Psoas muscle (tissue), 7 donors: ENCODE measurements at regions not wholly inside any gene's neighbourhood (a gene's known extent, or its start where the extent isn't known, plus 50 kb on each side); places are given as distances from the start of the nearest gene placed in this dataset.

Experiments used
- ATAC-seq, 4 donors: fragments of 200-7000 bp; cut with Tn5 transposase; one replicate each; pipeline ENCODE4 v1.9.1; 2020; ENCODE audit warnings: moderate library complexity in 3 of 4, mild to moderate bottlenecking in 2 of 4
- DNase-seq, 2 donors: peaks; one replicate each; pipeline ENCODE4 v3.0.0-alpha.2; 2020
- H3K27ac ChIP-seq: fragments of 200-600 bp; one replicate; pipeline ENCODE4 v1.8.0; 2022
- H3K27me3 ChIP-seq, 3 donors: fragments of 200-600 bp in 1 of 3; one replicate each; pipeline versions ENCODE4 v1.6.1 to v1.8.0; 2013 to 2022; ENCODE audit warnings: low read length in 2 of 3, mild to moderate bottlenecking in 2 of 3, moderate library complexity in 1 of 3; ENCODE audit not compliant: insufficient read depth in 3 of 3
- H3K36me3 ChIP-seq, 2 donors: fragments of 200-600 bp in 1 of 2; one replicate each; pipeline versions ENCODE4 v1.6.1 to v1.8.0; 2013 to 2022; ENCODE audit warnings: low read depth in 1 of 2, mild to moderate bottlenecking in 1 of 2, moderate library complexity in 1 of 2; ENCODE audit not compliant: insufficient read depth in 1 of 2
- H3K4me1 ChIP-seq: fragments of 200-600 bp; one replicate; pipeline ENCODE4 v1.8.0; 2022
- H3K4me3 ChIP-seq: fragments of 200-600 bp; one replicate; pipeline ENCODE4 v1.8.0; 2022; ENCODE audit warnings: mild to moderate bottlenecking
- H3K9me3 ChIP-seq: fragments of 200-600 bp; one replicate; pipeline ENCODE4 v1.8.0; 2022
- WGBS, 3 donors: extraction: QIAGEN DNeasy Blood & Tissue Kit; methylation state at CpG; one replicate each; pipeline versions ENCODE4 v1.1.6 to v1.1.7; 2013; 5-methylcytosine and 5-hydroxymethylcytosine counted together
- intact Hi-C, 2 donors: fragments of 100-400 bp; cut with DNase I; formaldehyde crosslinking; loops; one replicate each; pipeline versions ENCODE4 v1.11.0 to v1.14.2; 2022
- TF ChIP-seq, protein P1 (sequence below): fragments of 200-600 bp; IDR thresholded peaks from one replicate; pipeline ENCODE4 v1.8.0; 2022; ENCODE audit warnings: antibody characterized with exemption
- donor health status: healthy with polysubstance abuse.
- donor health status: DM: no; HTN: no; CAD: no; lungs with moderate emphysema.
- donor health status: Bipolar disorder and iron deficiency.
- donor health status: healthy.
- donor health status: DM: yes; HTN: yes; CAD: no.
- donor health status: DM: no; HTN: no; CAD: no.
- donor health status: DM: yes; HTN: yes; CAD: no.

DNA sequence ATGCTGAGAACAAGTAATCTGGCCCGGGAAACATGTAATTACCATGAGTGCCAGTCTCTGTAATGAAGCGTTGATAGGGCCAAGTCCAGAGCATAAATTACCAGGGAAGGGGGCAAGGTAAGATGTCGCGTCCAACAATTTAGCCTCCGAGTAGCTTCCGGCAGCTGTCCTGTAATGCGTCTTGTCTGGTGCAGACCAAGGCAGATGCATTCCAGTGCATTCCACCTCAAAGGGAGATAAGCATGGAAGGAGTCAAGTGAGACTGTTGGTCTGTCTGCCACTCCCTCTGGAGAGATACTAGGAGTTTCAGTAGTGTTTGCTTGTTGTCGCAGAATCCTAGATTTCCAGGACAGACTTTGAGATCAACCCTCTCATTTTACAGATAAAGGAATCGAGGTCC, 218.3 kb downstream of the AACS start:
- TF ChIP-seq, protein P1, sequence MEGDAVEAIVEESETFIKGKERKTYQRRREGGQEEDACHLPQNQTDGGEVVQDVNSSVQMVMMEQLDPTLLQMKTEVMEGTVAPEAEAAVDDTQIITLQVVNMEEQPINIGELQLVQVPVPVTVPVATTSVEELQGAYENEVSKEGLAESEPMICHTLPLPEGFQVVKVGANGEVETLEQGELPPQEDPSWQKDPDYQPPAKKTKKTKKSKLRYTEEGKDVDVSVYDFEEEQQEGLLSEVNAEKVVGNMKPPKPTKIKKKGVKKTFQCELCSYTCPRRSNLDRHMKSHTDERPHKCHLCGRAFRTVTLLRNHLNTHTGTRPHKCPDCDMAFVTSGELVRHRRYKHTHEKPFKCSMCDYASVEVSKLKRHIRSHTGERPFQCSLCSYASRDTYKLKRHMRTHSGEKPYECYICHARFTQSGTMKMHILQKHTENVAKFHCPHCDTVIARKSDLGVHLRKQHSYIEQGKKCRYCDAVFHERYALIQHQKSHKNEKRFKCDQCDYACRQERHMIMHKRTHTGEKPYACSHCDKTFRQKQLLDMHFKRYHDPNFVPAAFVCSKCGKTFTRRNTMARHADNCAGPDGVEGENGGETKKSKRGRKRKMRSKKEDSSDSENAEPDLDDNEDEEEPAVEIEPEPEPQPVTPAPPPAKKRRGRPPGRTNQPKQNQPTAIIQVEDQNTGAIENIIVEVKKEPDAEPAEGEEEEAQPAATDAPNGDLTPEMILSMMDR = no peak
- WGBS, 3 donors = 53 to 57% (median 55%) methylated on average over 9 of the region's 9 CpGs
- H3K4me1 ChIP-seq = no peaks in the 10 kb centered on the region
- intact Hi-C loops = no loop called here
- no peak overlapping the region for H3K4me3 ChIP-seq
- no peak overlapping the region for H3K27ac ChIP-seq
- H3K36me3 ChIP-seq = no peaks in the 10 kb centered on the region
- ATAC-seq = no peak
- peaks cover 0 to 2% (median 0%) of the 10 kb centered on the region in 3 donors for H3K27me3 ChIP-seq
- no peak for DNase-seq
- no peaks in the 10 kb centered on the region for H3K9me3 ChIP-seq

DNA sequence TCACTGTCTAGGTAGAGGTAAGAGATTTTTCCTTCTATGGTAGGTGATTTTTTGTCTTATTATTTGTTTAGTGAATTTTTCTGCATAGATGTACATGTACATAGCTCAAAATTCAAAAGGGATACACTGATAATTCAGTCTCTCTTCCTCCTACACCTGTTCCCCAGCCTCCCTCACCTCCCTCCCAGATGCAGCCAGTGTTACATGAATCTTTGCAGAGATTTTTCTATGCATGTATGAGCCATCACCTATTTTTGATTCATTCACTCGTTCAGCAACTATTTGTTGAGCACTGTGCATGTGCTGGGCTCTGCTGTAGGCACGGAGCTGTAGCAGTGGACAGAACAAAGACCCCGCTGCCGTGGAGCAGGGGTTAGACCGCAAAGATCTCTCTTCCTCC, 218.9 kb downstream of the AACS start:
- DNase-seq = no peak
- intact Hi-C loops = no loop called here
- 82 to 88% (median 83%) methylated on average over 5 of the region's 5 CpGs for WGBS, 3 donors
- no peak overlapping the region for H3K27ac ChIP-seq
- H3K4me3 ChIP-seq = no peak overlapping the region
- no peaks in the 10 kb centered on the region for H3K4me1 ChIP-seq
- ATAC-seq = no peak
- peaks cover 0 to 2% (median 0%) of the 10 kb centered on the region in 3 donors for H3K27me3 ChIP-seq
- H3K36me3 ChIP-seq = no peaks in the 10 kb centered on the region
- no peaks in the 10 kb centered on the region for H3K9me3 ChIP-seq
- TF ChIP-seq, protein P1 = no peak

DNA sequence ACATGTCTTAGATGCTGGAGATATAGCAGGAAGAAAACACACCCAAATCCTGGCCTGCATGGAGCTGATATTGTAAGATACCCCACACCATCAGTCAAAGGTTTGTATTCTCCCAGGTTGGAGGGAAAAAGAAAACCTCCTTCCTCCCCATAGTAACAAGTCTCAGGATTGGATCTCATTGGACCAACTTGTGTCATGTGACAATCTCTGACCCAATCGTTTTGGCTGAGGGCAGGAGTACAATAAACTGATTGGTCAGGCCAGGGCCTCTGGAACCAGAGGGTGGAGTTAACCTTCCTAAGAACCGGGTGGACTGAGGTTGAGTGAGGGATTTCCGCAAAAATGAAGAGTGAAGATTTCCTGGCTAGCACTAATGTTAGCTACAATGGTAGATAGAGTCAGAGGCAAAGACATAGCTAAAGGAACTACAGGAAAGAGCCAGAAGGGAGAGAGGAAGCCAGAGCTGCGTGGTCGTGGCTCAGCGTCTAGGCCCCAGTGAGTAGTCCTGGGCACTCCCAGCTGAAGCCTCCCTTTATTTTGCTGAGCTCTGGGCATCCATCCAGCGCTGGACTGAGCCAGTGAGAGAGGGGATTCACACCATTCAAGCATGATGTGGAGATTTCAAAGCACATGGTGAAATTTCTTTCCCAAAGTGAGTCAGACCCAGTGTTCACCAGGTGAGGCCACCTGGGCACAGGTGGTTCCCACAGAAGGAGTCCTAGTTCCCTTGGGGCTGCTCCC, 219.9 kb downstream of the AACS start:
- DNase-seq (no peak), ATAC-seq (no peak)
- TF ChIP-seq, protein P1 = no peak
- WGBS, 3 donors = 64 to 78% (median 67%) methylated on average over 4 to 7 of the region's 7 CpGs
- no peaks in the 10 kb centered on the region for H3K4me1 ChIP-seq
- H3K4me3 ChIP-seq = no peak overlapping the region
- H3K9me3 ChIP-seq = no peaks in the 10 kb centered on the region
- H3K27me3 ChIP-seq = peaks cover 0 to 2% (median 0%) of the 10 kb centered on the region in 3 donors
- intact Hi-C loops = no loop called here
- no peak overlapping the region for H3K27ac ChIP-seq
- H3K36me3 ChIP-seq = no peaks in the 10 kb centered on the region

DNA sequence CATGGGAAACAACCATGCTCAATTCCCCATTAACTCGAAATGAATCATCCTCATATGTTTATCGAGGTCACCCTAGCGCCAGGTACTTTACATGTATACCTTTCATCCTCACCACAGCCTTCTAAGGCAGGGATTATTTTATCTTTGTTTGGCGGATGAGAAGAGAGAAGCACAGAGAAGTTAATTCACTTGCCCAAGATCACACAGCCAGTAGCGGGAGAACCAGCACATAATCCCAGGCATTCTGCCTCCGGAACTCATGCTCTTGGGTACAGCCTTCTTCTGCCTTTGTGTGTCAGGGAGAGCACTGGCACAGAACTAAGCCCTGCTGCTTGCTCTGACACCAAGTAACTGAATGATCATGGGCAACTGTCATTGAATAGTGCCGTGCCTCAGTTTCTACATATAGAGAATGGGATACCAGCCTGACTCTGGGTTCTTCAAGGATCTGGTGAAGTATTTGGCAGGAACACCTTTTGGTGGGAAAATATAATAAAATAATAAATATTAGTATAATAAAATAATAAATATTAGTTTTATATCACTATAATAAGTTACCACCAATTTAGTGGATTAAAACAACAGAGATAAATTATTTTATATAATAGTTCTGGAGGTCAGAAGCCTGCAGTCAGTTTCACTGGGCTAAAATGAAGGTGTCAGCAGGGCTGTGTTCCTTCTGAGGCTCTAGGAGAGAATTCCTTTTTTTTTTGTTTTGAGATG, 220.9 kb downstream of the AACS start:
- TF ChIP-seq, protein P1 = no peak
- no peak overlapping the region for H3K4me3 ChIP-seq
- 87 to 91% (median 89%) methylated on average over 7 of the region's 7 CpGs for WGBS, 3 donors
- no peak overlapping the region for H3K27ac ChIP-seq
- H3K4me1 ChIP-seq = no peaks in the 10 kb centered on the region
- ATAC-seq = no peak
- no peak for DNase-seq
- H3K27me3 ChIP-seq = peaks cover 0 to 1% (median 0%) of the 10 kb centered on the region in 3 donors
- H3K9me3 ChIP-seq = no peaks in the 10 kb centered on the region
- intact Hi-C loops = no loop called here
- H3K36me3 ChIP-seq = no peaks in the 10 kb centered on the region
